Stimulated activated effector memory CD8-positive, alpha-beta T cell treated with anti-CD3 and anti-CD28 coated beads, Interleukin-12 subunit alpha, Interleukin-12 subunit beta, amount 100 ng/mL, for 72 hours (primary cell): ENCODE measurements at regions not wholly inside any gene's neighbourhood (a gene's known extent, or its start where the extent isn't known, plus 50 kb on each side); places are given as distances from the start of the nearest gene placed in this dataset.

Experiments
- ATAC-seq: fragments of 150-1000 bp; cut with Tn5 transposase; 2 replicates; pipeline ENCODE4 v1.10.0; 2021
- DNase-seq, 2 donors: peaks; one replicate each; pipeline ENCODE4 v3.0.0; 2021 to 2022; ENCODE audit warnings: low spot score in 2 of 2
- H3K27ac Mint-ChIP-seq: one replicate; pipeline ENCODE4 v1.8.0; 2022; ENCODE audit warnings: mild to moderate bottlenecking, mixed read lengths
- H3K36me3 Mint-ChIP-seq: one replicate; pipeline ENCODE4 v1.8.0; 2022; ENCODE audit warnings: mild to moderate bottlenecking, mixed read lengths
- H3K4me1 Mint-ChIP-seq: one replicate; pipeline ENCODE4 v1.8.0; 2022; ENCODE audit warnings: mixed read lengths
- H3K4me3 Mint-ChIP-seq: one replicate; pipeline ENCODE4 v1.8.0; 2022; ENCODE audit warnings: mild to moderate bottlenecking, mixed read lengths
- H3K9me3 Mint-ChIP-seq: one replicate; pipeline ENCODE4 v1.8.0; 2022; ENCODE audit warnings: mixed read lengths

- Mint-ChIP-seq H3K9me3 (peaks cover 5% of the 10 kb centered on the region), H3K36me3 (no peaks in the 10 kb centered on the region), H3K4me1 (peaks cover 20% of the 10 kb centered on the region), H3K4me3 (peak overlapping the region; percentile 5), H3K27ac (peak overlapping the region; percentile 19)
- ATAC-seq, result peak; percentile 74
- no peak for DNase-seq
Observed at GRCh38 chr3:189502676-189503257, 128.4 kb upstream of the TP63 start.

GRCh38 chr3:189507856-189508255 lies 123.3 kb upstream of the TP63 start:
- H3K36me3 Mint-ChIP-seq, result no peaks in the 10 kb centered on the region
- no peak overlapping the region for H3K4me3 Mint-ChIP-seq
- no peaks in the 10 kb centered on the region for H3K9me3 Mint-ChIP-seq

GRCh38 chr3:189508784-189509501 lies 122.2 kb upstream of the TP63 start:
- H3K27ac Mint-ChIP-seq, result no peak overlapping the region
- H3K36me3 Mint-ChIP-seq, result no peaks in the 10 kb centered on the region
- DNase-seq, result no peak
- ATAC-seq, result no peak
- no peak overlapping the region for H3K4me3 Mint-ChIP-seq
- no peaks in the 10 kb centered on the region for H3K4me1 Mint-ChIP-seq
- no peaks in the 10 kb centered on the region for H3K9me3 Mint-ChIP-seq

More at GRCh38 chr3:189507856-189508255, 123.3 kb upstream of the TP63 start:
- DNase-seq (no peak), ATAC-seq (no peak)
- peaks cover 3% of the 10 kb centered on the region for H3K4me1 Mint-ChIP-seq
- H3K27ac Mint-ChIP-seq, result no peak overlapping the region

- ATAC-seq, result no peak
- no peak overlapping the region for H3K4me3 Mint-ChIP-seq
- peaks cover 7% of the 10 kb centered on the region for H3K4me1 Mint-ChIP-seq
- H3K9me3 Mint-ChIP-seq, result peaks cover 4% of the 10 kb centered on the region
- no peak for DNase-seq
- no peak overlapping the region for H3K27ac Mint-ChIP-seq
- H3K36me3 Mint-ChIP-seq, result no peaks in the 10 kb centered on the region
Observed at GRCh38 chr3:189512039-189512438, 119.2 kb upstream of the TP63 start.

GRCh38 chr3:189512821-189513220 lies 118.4 kb upstream of the TP63 start:
- Mint-ChIP-seq H3K4me1 (peaks cover 7% of the 10 kb centered on the region), H3K27ac (no peak overlapping the region), H3K36me3 (no peaks in the 10 kb centered on the region), H3K4me3 (no peak overlapping the region), H3K9me3 (peaks cover 4% of the 10 kb centered on the region)
- ATAC-seq (no peak), DNase-seq (no peak)

- H3K4me3 Mint-ChIP-seq, result no peak overlapping the region
- peaks cover 5% of the 10 kb centered on the region for H3K9me3 Mint-ChIP-seq
- no peak for ATAC-seq
- no peaks in the 10 kb centered on the region for H3K36me3 Mint-ChIP-seq
- no peak overlapping the region for H3K27ac Mint-ChIP-seq
- H3K4me1 Mint-ChIP-seq, result peaks cover 7% of the 10 kb centered on the region
- no peak for DNase-seq
Observed at GRCh38 chr3:189513281-189514117, 117.7 kb upstream of the TP63 start.

GRCh38 chr3:189516039-189516438 lies 115.2 kb upstream of the TP63 start:
- no peaks in the 10 kb centered on the region for H3K36me3 Mint-ChIP-seq
- H3K4me1 Mint-ChIP-seq, result peaks cover 7% of the 10 kb centered on the region
- no peak for DNase-seq
- H3K9me3 Mint-ChIP-seq, result peaks cover 16% of the 10 kb centered on the region
- no peak overlapping the region for H3K27ac Mint-ChIP-seq
- no peak overlapping the region for H3K4me3 Mint-ChIP-seq
- peak; percentile 78 for ATAC-seq

- no peak for ATAC-seq
- DNase-seq, result no peak
- Mint-ChIP-seq H3K9me3 (peaks cover 19% of the 10 kb centered on the region), H3K27ac (no peak overlapping the region), H3K36me3 (no peaks in the 10 kb centered on the region), H3K4me1 (peaks cover 7% of the 10 kb centered on the region), H3K4me3 (no peak overlapping the region)
Observed at GRCh38 chr3:189517981-189518380, 113.2 kb upstream of the TP63 start.

- DNase-seq (no peak), ATAC-seq (no peak)
- H3K36me3 Mint-ChIP-seq, result no peaks in the 10 kb centered on the region
- H3K4me1 Mint-ChIP-seq, result peaks cover 7% of the 10 kb centered on the region
- no peak overlapping the region for H3K27ac Mint-ChIP-seq
- peaks cover 19% of the 10 kb centered on the region for H3K9me3 Mint-ChIP-seq
- H3K4me3 Mint-ChIP-seq, result no peak overlapping the region
Observed at GRCh38 chr3:189519458-189519857, 111.7 kb upstream of the TP63 start.

GRCh38 chr3:189529468-189529867 lies 101.7 kb upstream of the TP63 start:
- peak overlapping the region; percentile 88 for H3K27ac Mint-ChIP-seq

GRCh38 chr3:189529889-189530471 lies 101.2 kb upstream of the TP63 start:
- ATAC-seq (peak; percentile 76), DNase-seq (peak in 1 of 2 donors; percentile 57)
- H3K9me3 Mint-ChIP-seq, result peaks cover 10% of the 10 kb centered on the region
- peak overlapping the region; percentile 88 for H3K27ac Mint-ChIP-seq
- H3K4me1 Mint-ChIP-seq, result peaks cover 30% of the 10 kb centered on the region
- H3K4me3 Mint-ChIP-seq, result peak overlapping the region; percentile 29
- peaks cover 6% of the 10 kb centered on the region for H3K36me3 Mint-ChIP-seq

More at GRCh38 chr3:189529468-189529867, 101.7 kb upstream of the TP63 start:
- peaks cover 30% of the 10 kb centered on the region for H3K4me1 Mint-ChIP-seq
- H3K36me3 Mint-ChIP-seq, result peaks cover 6% of the 10 kb centered on the region
- DNase-seq (no peak), ATAC-seq (peak; percentile 95)
- no peak overlapping the region for H3K4me3 Mint-ChIP-seq
- peaks cover 10% of the 10 kb centered on the region for H3K9me3 Mint-ChIP-seq

- DNase-seq, result peak in 1 of 2 donors; percentile 58
- Mint-ChIP-seq H3K27ac (peak overlapping the region; percentile 88), H3K4me1 (peaks cover 30% of the 10 kb centered on the region), H3K4me3 (peak overlapping the region; percentile 29), H3K9me3 (peaks cover 7% of the 10 kb centered on the region), H3K36me3 (peaks cover 6% of the 10 kb centered on the region)
- ATAC-seq, result no peak
Observed at GRCh38 chr3:189530822-189531221, 100.4 kb upstream of the TP63 start.

GRCh38 chr3:189531271-189531670 lies 99.9 kb upstream of the TP63 start:
- Mint-ChIP-seq H3K4me1 (peaks cover 30% of the 10 kb centered on the region), H3K27ac (peak overlapping the region; percentile 88), H3K36me3 (peaks cover 6% of the 10 kb centered on the region), H3K9me3 (peaks cover 5% of the 10 kb centered on the region), H3K4me3 (peak overlapping the region; percentile 29)
- DNase-seq (no peak), ATAC-seq (no peak)

- H3K36me3 Mint-ChIP-seq, result peaks cover 6% of the 10 kb centered on the region
- H3K4me3 Mint-ChIP-seq, result no peak overlapping the region
- H3K27ac Mint-ChIP-seq, result no peak overlapping the region
- H3K4me1 Mint-ChIP-seq, result peaks cover 27% of the 10 kb centered on the region
- H3K9me3 Mint-ChIP-seq, result peaks cover 5% of the 10 kb centered on the region
- ATAC-seq, result no peak
- DNase-seq, result no peak
Observed at GRCh38 chr3:189534531-189534930, 96.7 kb upstream of the TP63 start.

GRCh38 chr3:189537135-189537534 lies 94.1 kb upstream of the TP63 start:
- no peak for DNase-seq
- ATAC-seq, result peak; percentile 58
- Mint-ChIP-seq H3K36me3 (no peaks in the 10 kb centered on the region), H3K27ac (no peak overlapping the region), H3K4me1 (peaks cover 6% of the 10 kb centered on the region), H3K4me3 (no peak overlapping the region), H3K9me3 (no peaks in the 10 kb centered on the region)
